ACHN (cell line): ENCODE measurements at regions not wholly inside any gene's neighbourhood (a gene's known extent, or its start where the extent isn't known, plus 50 kb on each side); places are given as distances from the start of the nearest gene placed in this dataset.
A peak's percentile ranks its signal among the peaks of the same experiment; 100 is the strongest.

Source experiments
- DNase-seq: peaks from one replicate; pipeline ENCODE4 v3.0.0-alpha.2; 2015
- in situ Hi-C: cut with HindIII; loops from 2 replicates; pipeline ENCODE4 v1.10.0; 2017; ENCODE audit warnings: low sequenced_read_pairs, low pct_ligation_motif_present, low pct_unique_long_range_greater_than_20kb

GRCh38 chr2:173419506-173419905 is 64.8 kb downstream of the CDCA7 start:
- DNase-seq = no peak
- in situ Hi-C loops = no loop called here

DNA sequence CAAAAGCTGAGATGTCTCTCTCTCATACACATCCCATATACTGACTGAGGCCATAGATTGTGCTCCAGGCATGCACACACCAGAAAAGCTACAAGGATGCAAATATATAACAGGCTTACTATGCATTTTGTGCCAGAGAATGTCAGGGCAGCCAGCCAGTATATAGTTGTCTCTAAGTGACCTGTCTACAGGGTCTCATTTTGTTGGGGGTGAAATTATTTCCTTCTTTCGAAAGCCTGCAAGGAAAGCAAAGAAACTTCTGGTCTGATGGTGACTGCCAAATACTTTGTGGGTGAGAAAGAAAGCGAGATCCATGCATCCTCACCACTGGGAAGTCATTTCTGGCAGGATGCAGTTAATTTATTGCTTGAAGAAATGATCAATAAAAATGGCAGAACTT is 70.2 kb downstream of the CDCA7 start:
- no peak for DNase-seq
- in situ Hi-C loops = no loop called here

DNA sequence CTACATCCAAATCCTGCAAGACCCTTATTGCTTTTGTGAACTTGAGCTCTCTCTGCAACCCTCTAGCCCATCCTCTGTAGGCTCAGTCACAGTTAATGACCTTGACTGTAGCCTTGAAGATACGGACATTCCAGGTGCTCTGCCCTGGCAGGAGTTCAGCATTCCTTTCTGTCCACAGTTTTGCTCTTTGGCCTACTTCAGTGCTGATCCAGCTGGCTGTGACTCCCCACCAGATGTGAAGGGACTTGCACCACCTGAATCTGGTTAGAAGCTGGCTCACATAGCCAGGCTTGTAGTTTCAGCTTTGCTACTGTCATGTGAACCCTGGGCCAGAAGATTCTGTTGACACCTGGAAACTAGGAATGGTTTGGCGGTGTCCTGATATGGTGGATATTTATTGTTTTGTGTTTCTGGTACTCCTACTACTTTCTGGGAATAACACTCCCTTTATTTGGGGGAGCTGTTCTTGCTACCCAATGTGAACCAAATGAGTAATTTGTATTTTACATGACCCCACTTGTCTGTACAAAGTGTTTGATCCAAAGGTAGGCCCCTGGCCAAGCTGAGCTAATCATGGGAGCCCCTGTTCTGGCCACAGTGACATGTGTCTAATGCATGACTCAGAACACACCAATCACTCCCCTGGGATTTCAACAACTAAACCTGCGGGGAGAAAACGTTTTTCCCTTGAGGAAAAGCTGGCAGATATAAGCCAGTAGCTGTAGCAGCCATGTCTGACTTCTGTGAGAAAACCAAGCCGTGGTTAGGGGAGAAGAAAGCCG is 73.4 kb downstream of the CDCA7 start:
- DNase-seq = no peak
- in situ Hi-C loops = no loop called here

DNA sequence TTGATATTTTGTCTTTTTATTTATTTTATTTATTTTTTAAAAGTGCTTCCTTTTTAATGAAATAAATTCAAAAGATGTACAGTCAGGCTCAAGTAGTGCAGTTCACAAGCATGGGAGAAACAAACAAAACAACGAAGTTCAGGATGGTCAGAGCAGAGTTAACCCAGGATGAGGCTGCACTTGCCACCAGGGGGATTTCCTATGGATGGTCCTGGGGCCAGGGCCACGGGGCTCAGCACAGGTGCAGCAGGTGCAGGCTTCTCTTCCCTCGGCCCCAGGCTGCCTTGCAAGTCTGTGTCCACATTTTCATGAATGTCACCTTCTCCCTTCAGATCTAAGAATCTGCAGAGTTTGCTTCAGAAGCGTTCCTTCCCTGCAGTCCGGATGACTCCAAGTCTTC is 76.5 kb downstream of the CDCA7 start:
- in situ Hi-C loops = no loop called here
- no peak for DNase-seq

- in situ Hi-C loops = no loop called here
- no peak for DNase-seq
These were observed 77.5 kb downstream of the CDCA7 start for GRCh38 chr2:173432049-173432754.

DNA sequence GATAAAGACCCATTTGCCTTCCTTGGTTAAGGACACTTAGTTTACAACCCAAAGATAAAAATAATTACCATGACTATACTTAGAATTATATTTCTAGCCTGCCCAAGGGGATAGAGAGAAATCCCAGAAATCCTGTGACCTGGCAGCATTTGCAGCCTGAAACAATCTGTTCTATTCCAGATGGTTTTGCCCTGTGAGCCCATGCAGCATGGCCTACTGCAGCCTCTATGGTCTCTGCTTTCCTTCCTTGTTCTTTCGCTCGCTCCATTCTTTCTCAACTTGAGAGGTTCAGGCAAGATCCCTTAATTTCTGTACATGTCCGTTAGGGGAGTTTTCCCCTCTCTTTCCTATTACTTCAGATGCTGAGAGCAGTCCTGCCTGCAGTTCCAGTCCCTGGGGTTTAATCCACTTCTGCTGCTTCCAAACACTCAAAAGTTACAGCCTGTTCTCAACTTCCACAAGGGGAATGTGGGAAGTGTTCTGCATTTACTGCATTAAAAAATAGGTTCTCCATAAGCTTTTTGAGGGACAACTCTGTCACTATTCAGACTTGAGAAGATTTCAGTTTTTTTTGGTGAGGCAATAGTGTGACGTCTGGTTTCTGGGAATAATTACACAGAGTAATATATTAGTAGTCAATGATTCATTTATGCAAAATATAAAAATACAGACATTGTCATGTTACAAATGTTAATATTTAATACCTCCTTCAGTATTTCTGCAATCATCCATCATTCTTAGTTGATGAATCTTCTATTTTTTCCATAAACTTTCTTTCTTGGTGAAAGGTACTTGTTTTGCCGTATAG is 80.3 kb downstream of the CDCA7 start:
- DNase-seq = no peak
- in situ Hi-C loops = no loop called here

- in situ Hi-C loops = no loop called here
- DNase-seq = no peak
These were observed 80.9 kb downstream of the CDCA7 start for GRCh38 chr2:173435574-173435973.

- in situ Hi-C loops = no loop called here
- no peak for DNase-seq
These were observed 81.4 kb downstream of the CDCA7 start for GRCh38 chr2:173436088-173436487.

GRCh38 chr2:173441222-173441621 is 86.5 kb downstream of the CDCA7 start:
- DNase-seq = no peak
- in situ Hi-C loops = no loop called here

DNA sequence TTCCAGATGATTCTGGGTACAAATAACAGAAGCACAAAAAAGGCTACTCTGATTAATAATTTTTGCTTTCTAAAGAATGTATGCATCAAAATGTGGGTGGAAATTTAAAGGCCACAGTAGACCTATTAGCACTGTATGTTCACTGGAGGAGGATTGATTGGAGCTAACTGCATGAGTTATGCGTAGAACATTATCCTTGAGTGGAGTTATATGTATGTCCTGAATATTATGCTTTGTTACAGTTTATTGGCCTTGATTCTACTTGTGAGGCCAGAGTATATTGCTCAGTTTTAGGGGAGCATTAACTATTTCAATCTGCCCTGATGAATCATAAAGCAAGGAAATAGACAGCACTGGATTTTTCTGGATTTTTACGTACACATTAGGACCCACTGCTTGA is 87.9 kb downstream of the CDCA7 start:
- no peak for DNase-seq
- in situ Hi-C loops = no loop called here

- no peak for DNase-seq
- in situ Hi-C loops = no loop called here
These were observed 92.0 kb downstream of the CDCA7 start for GRCh38 chr2:173446722-173447121.

DNA sequence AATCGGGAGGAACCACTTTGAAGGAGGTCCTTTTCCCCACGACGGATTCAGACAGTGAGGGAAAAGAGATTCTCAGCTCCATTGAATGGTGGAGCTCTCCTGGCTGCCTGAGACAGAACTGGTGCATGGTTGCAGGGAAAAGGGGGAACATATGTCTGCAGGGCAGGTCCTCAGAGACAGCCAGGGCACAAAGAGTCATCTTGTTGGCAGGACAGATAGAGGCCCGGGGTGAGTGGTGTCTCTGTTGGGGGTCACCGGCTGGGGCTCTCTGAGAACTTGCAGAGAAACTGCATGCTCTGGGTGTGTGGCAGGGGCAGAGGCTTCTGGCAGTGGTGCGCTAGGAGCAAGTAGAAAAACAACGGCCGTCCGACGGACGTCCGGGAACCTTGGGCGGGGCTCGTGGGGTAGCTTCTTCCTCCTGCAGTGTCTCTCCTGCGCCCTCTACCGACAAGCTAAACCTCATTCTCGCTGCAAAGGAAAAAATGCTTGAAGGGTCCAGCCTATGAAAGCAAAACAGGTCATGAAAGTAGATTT is 94.3 kb downstream of the CDCA7 start:
- in situ Hi-C loops = no loop called here
- peak; percentile 91 for DNase-seq

- in situ Hi-C loops = no loop called here
These were observed 96.4 kb downstream of the CDCA7 start for GRCh38 chr2:173451118-173451517.

GRCh38 chr2:173451941-173452340 is 97.3 kb downstream of the CDCA7 start:
- DNase-seq = no peak
- in situ Hi-C loops = no loop called here

More at GRCh38 chr2:173451118-173451517, 96.4 kb downstream of the CDCA7 start:
- DNase-seq = no peak

- no peak for DNase-seq
- in situ Hi-C loops = no loop called here
These were observed 97.7 kb downstream of the CDCA7 start for GRCh38 chr2:173452416-173452815.

DNA sequence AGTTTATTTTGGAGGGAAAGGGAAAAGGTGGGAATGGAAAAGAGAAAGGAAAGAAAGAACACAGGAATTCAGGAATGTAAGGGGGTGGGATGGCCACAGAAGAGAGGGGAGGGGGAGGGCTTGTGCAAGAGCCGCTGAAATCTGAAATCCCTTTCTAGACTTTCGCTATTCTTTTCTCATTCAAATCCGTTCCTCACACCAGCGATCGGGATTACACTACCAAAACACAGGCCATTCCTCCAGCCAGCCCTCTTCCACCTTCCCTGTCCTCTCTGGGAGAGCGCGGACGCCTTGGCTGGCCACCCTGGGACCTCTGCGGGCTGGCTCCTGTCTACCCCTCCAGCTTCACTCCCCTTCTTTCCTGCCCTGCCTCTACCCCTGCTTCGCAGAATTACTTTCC is 102.3 kb downstream of the CDCA7 start:
- in situ Hi-C loops = no loop called here
- no peak for DNase-seq

DNA sequence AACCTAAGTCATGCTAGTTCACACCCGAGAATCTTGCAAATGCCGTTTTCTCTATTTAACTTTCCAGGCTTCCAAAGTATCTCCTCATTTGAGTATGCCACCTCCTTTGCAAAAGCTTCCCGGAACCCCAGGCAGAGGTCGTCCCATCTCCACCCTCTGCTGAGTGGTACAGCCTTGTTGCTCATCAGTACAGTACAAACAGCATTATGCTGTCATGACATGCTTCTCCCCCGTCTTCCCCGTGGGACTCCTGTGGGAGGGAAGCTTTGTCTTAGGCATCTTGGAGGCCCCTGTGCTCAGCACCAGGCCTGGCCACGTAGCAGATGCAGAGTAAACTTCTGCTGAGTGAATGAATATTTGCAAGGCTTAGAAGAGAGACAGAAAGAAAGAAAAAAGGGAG is 102.7 kb downstream of the CDCA7 start:
- in situ Hi-C loops = no loop called here

DNA sequence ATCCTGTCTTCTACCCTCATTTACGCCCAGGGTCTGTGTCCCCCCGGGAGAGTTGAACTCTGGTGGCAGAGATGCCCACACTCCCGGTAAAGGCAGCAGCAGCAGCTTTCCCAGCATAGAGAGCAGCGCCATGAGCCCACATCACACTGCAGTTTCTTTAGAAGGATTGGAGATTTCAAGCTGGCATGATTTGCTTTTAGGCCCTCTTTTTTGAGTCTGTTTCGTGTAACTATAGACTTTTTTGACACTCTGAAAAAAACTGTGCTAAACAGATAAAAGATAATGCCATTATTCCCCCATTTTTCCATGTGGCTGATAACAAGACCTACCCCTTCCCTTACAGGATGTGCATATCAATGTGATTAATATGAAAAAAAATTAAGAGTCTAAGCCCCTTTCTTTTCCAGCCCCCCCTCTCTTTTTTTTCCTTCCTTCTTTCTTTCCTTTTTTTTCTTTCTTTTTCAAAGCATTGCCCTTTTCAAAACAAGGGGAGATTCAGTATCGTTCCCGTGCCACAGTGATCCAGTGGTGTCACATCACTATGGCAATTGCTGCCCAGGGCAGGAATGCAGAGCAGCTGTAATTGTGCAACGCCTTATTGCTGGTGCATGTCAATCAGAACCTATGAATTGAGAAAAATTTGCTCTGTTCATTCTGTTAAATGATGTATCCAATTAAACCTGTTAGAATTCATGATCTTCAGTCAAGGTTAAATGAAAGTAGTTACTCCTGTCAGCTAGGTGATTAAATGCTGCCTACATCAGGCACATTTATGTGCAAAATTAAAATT is 104.5 kb downstream of the CDCA7 start:
- in situ Hi-C loops = no loop called here

More for the DNA sequence above, 102.7 kb downstream of the CDCA7 start:
- DNase-seq = no peak

More for the DNA sequence above, 104.5 kb downstream of the CDCA7 start:
- no peak for DNase-seq
